ENCODE measurements at regions not wholly inside any gene's neighbourhood (a gene's known extent, or its start where the extent isn't known, plus 50 kb on each side); places are given as distances from the start of the nearest gene placed in this dataset.

DNA sequence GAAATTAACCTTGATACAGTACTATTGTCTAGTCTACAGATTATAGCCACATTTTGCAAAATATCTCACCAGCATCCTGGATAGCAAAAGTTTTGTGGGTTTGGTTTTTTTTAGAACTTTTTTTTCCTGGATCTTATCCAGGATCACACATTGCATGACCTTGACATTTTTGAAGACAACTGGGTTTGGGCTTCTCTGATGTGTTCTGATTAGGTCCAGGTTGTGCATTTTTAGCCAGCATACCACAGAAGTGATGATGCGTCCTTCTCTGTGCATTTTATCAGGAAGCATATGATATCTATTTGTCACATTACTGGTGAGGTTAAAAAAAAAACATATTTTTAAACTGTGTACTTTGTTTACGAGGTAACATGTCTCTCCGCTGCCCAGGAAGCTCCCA is 221.0 kb upstream of the OSR1 start:
- Histone ChIP-seq H3K79me2 (ENCODE audit: low read length) (no peaks in the 10 kb centered on the region), H3K27ac (ENCODE audit: low read length) (no peak overlapping the region), H3K9me3 (ENCODE audit: low read length) (no peaks in the 10 kb centered on the region), H3K4me3 (ENCODE audit: low read length) (no peak overlapping the region), H3K4me2 (ENCODE audit: low read length) (no peak overlapping the region), H2AFZ (ENCODE audit: low read length) (no peak overlapping the region), H3K9me2 (replicated peaks; ENCODE audit: low read length) (no peaks in the 10 kb centered on the region), H4K20me1 (ENCODE audit: low read length) (no peaks in the 10 kb centered on the region), H3K27me3 (ENCODE audit: low read length) (no peaks in the 10 kb centered on the region), H3K4me1 (ENCODE audit: insufficient read depth, low read length) (peaks cover 57% of the 10 kb centered on the region), H3K36me3 (ENCODE audit: low read depth, low read length) (no peaks in the 10 kb centered on the region), H3F3A (ENCODE audit: low read length, unreplicated experiment) (no peaks in the 10 kb centered on the region), H3K9ac (ENCODE audit: low read length) (no peak overlapping the region)
- BruUV-seq (replicated peaks), result no TSS peak
- POLR2A ChIA-PET (ENCODE audit: unreplicated experiment), result no interaction called here
- DNase-seq (no peak), ATAC-seq (no peak)
- CTCF ChIA-PET, result no interaction called here
- intact Hi-C loops (cut with micrococcal nuclease), result no loop called here
- TF ChIP-seq EZH2 (IDR thresholded peaks at IDR 0.05; ENCODE audit: low read length, unreplicated experiment) (no peak), EZH2phosphoT487 (IDR thresholded peaks at IDR 0.05; ENCODE audit: borderline replicate concordance, low read length) (no peak)
- TF ChIP-seq, protein P1, sequence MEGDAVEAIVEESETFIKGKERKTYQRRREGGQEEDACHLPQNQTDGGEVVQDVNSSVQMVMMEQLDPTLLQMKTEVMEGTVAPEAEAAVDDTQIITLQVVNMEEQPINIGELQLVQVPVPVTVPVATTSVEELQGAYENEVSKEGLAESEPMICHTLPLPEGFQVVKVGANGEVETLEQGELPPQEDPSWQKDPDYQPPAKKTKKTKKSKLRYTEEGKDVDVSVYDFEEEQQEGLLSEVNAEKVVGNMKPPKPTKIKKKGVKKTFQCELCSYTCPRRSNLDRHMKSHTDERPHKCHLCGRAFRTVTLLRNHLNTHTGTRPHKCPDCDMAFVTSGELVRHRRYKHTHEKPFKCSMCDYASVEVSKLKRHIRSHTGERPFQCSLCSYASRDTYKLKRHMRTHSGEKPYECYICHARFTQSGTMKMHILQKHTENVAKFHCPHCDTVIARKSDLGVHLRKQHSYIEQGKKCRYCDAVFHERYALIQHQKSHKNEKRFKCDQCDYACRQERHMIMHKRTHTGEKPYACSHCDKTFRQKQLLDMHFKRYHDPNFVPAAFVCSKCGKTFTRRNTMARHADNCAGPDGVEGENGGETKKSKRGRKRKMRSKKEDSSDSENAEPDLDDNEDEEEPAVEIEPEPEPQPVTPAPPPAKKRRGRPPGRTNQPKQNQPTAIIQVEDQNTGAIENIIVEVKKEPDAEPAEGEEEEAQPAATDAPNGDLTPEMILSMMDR (conservative IDR thresholded peaks at IDR 0.05; ENCODE audit: low read depth, low read length), result no peak

DNA sequence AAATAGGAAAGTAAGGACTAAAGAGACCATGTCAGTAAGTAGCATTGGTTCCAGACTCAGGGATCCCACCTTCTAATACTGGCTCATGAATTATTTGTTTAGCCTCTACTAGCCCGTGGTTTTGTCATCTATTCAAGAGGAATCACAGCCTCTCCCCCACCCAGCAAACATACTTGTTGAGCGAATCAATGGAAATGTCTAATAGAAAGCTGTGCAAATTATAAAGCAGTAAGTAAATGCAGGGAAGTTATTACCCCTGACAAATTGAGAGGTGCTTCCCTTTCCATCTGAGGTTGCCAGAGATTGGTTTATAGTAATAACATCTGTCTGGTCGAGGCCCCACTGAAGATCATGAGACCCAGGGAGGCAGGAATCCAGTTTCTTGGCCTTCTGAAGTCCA is 219.3 kb upstream of the OSR1 start:
- no peaks in the 10 kb centered on the region for H3K79me2 ChIP-seq (ENCODE audit: low read length)
- peaks cover 57% of the 10 kb centered on the region for H3K4me1 ChIP-seq (ENCODE audit: insufficient read depth, low read length)
- ChIA-PET CTCF (no interaction called here), POLR2A (ENCODE audit: unreplicated experiment) (interaction anchor here (0.6 kb wide), 1 partner anchor 287 kb away, joined by 3 read pairs; no protein-coding TSS in a partner anchor)
- H3K9me3 ChIP-seq (ENCODE audit: low read length), result no peaks in the 10 kb centered on the region
- no peak overlapping the region for H3K9ac ChIP-seq (ENCODE audit: low read length)
- no peaks in the 10 kb centered on the region for H3K9me2 ChIP-seq (replicated peaks; ENCODE audit: low read length)
- no peaks in the 10 kb centered on the region for H4K20me1 ChIP-seq (ENCODE audit: low read length)
- peak overlapping the region; percentile 53 for H3K27ac ChIP-seq (ENCODE audit: low read length)
- peak overlapping the region; percentile 50 for H3K4me2 ChIP-seq (ENCODE audit: low read length)
- intact Hi-C loops (cut with micrococcal nuclease), result loop anchor here (2.0 kb wide), 1 partner anchor 89 kb away; no protein-coding TSS in a partner anchor
- DNase-seq (peak; percentile 74), ATAC-seq (peak; percentile 65)
- BruUV-seq (replicated peaks), result no TSS peak
- no peaks in the 10 kb centered on the region for H3K27me3 ChIP-seq (ENCODE audit: low read length)
- no peaks in the 10 kb centered on the region for H3K36me3 ChIP-seq (ENCODE audit: low read depth, low read length)
- TF ChIP-seq, protein P1 (conservative IDR thresholded peaks at IDR 0.05; ENCODE audit: low read depth, low read length), result no peak
- no peak for TF ChIP-seq EZH2phosphoT487 (IDR thresholded peaks at IDR 0.05; ENCODE audit: borderline replicate concordance, low read length)
- no peak for TF ChIP-seq EZH2 (IDR thresholded peaks at IDR 0.05; ENCODE audit: low read length, unreplicated experiment)
- H3K4me3 ChIP-seq (ENCODE audit: low read length), result peak overlapping the region; percentile 10; the same call in 1 of the 2 replicates
- no peaks in the 10 kb centered on the region for H3F3A ChIP-seq (ENCODE audit: low read length, unreplicated experiment)
- peak overlapping the region; percentile 39 for H2AFZ ChIP-seq (ENCODE audit: low read length)

DNA sequence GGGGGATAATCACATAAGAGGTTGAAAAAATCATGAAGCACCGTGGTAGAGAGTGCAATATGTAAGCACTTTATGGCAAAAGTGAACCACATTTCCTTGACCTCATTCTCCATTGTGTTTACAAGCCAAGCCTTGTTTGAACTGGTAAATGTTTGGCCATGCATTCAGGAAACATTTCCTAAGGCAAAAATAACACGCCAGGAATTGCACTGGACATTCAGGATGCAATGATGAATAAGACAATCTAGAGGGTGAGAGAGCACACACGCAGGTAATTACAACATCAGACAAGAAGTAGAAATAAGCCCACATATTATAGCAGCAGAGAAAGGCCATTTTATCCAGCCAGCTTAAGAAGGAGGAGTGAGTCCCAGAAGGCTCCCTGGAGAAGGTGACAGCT is 218.0 kb upstream of the OSR1 start:
- intact Hi-C loops (cut with micrococcal nuclease), result loop anchor here (1.0 to 2.0 kb wide), 2 partner anchors 35 to 90 kb away; no protein-coding TSS in a partner anchor
- no peaks in the 10 kb centered on the region for H3K9me2 ChIP-seq (replicated peaks; ENCODE audit: low read length)
- no TSS peak for BruUV-seq (replicated peaks)
- CTCF ChIA-PET, result no interaction called here
- ATAC-seq (peak; percentile 73), DNase-seq (peak; percentile 84)
- no peaks in the 10 kb centered on the region for H3F3A ChIP-seq (ENCODE audit: low read length, unreplicated experiment)
- TF ChIP-seq EZH2 (IDR thresholded peaks at IDR 0.05; ENCODE audit: low read length, unreplicated experiment), result no peak
- no peak for TF ChIP-seq EZH2phosphoT487 (IDR thresholded peaks at IDR 0.05; ENCODE audit: borderline replicate concordance, low read length)
- TF ChIP-seq, protein P1 (conservative IDR thresholded peaks at IDR 0.05; ENCODE audit: low read depth, low read length), result no peak
- H3K4me2 ChIP-seq (ENCODE audit: low read length), result peak overlapping the region; percentile 50
- H3K4me1 ChIP-seq (ENCODE audit: insufficient read depth, low read length), result peaks cover 57% of the 10 kb centered on the region
- H2AFZ ChIP-seq (ENCODE audit: low read length), result no peak overlapping the region
- peak overlapping the region; percentile 53 for H3K27ac ChIP-seq (ENCODE audit: low read length)
- H3K79me2 ChIP-seq (ENCODE audit: low read length), result no peaks in the 10 kb centered on the region
- no peaks in the 10 kb centered on the region for H3K27me3 ChIP-seq (ENCODE audit: low read length)
- H4K20me1 ChIP-seq (ENCODE audit: low read length), result no peaks in the 10 kb centered on the region
- H3K4me3 ChIP-seq (ENCODE audit: low read length), result peak overlapping the region; percentile 10; the same call in 1 of the 2 replicates
- POLR2A ChIA-PET (ENCODE audit: unreplicated experiment), result interaction anchor here (0.7 kb wide), 1 partner anchor 32 kb away, joined by 3 read pairs; no protein-coding TSS in a partner anchor
- peak overlapping the region; percentile 1; the same call in 1 of the 2 replicates for H3K9ac ChIP-seq (ENCODE audit: low read length)
- H3K9me3 ChIP-seq (ENCODE audit: low read length), result no peaks in the 10 kb centered on the region
- H3K36me3 ChIP-seq (ENCODE audit: low read depth, low read length), result no peaks in the 10 kb centered on the region

Measured in PC-3 (cell line).